ENCODE measurements at regions not wholly inside any gene's neighbourhood (a gene's known extent, or its start where the extent isn't known, plus 50 kb on each side); places are given as distances from the start of the nearest gene placed in this dataset.

- H3K4me3 ChIP-seq: no peak overlapping the region
- H3K27me3 ChIP-seq (ENCODE audit: low read depth): no peaks in the 10 kb centered on the region
- H3K36me3 ChIP-seq (replicated peaks): no peaks in the 10 kb centered on the region
- no peaks in the 10 kb centered on the region for H3K9me3 ChIP-seq
- in situ Hi-C loops (cut with MboI; ENCODE audit: low sequenced_read_pairs): no loop called here
- no peak for DNase-seq (ENCODE audit: low spot score in 2 of 2)
- H3K4me1 ChIP-seq: no peaks in the 10 kb centered on the region
Observed at GRCh38 chr3:176739159-176739558, 458.1 kb downstream of the TBL1XR1 start.

- no peaks in the 10 kb centered on the region for H3K9me3 ChIP-seq
- H3K4me1 ChIP-seq: no peaks in the 10 kb centered on the region
- no peak overlapping the region for H3K4me3 ChIP-seq
- DNase-seq (ENCODE audit: low spot score in 2 of 2): no peak
- in situ Hi-C loops (cut with MboI; ENCODE audit: low sequenced_read_pairs): no loop called here
- no peaks in the 10 kb centered on the region for H3K27me3 ChIP-seq (ENCODE audit: low read depth)
- H3K36me3 ChIP-seq (replicated peaks): no peaks in the 10 kb centered on the region
Observed at GRCh38 chr3:176737480-176738110, 459.7 kb downstream of the TBL1XR1 start.

GRCh38 chr3:176734146-176734545 is 463.1 kb downstream of the TBL1XR1 start:
- Histone ChIP-seq H3K4me1 (no peaks in the 10 kb centered on the region), H3K36me3 (replicated peaks) (no peaks in the 10 kb centered on the region), H3K27me3 (ENCODE audit: low read depth) (no peaks in the 10 kb centered on the region), H3K9me3 (no peaks in the 10 kb centered on the region), H3K4me3 (no peak overlapping the region)
- in situ Hi-C loops (cut with MboI; ENCODE audit: low sequenced_read_pairs): no loop called here
- no peak for DNase-seq (ENCODE audit: low spot score in 2 of 2)

GRCh38 chr3:176724394-176724759 is 472.9 kb downstream of the TBL1XR1 start:
- no peak for DNase-seq (ENCODE audit: low spot score in 2 of 2)
- no peaks in the 10 kb centered on the region for H3K9me3 ChIP-seq
- no peaks in the 10 kb centered on the region for H3K4me1 ChIP-seq
- in situ Hi-C loops (cut with MboI; ENCODE audit: low sequenced_read_pairs): no loop called here
- no peak overlapping the region for H3K4me3 ChIP-seq
- no peaks in the 10 kb centered on the region for H3K36me3 ChIP-seq (replicated peaks)
- no peaks in the 10 kb centered on the region for H3K27me3 ChIP-seq (ENCODE audit: low read depth)

GRCh38 chr3:176723758-176724393 is 473.4 kb downstream of the TBL1XR1 start:
- H3K9me3 ChIP-seq: no peaks in the 10 kb centered on the region
- no peak for DNase-seq (ENCODE audit: low spot score in 2 of 2)
- no peaks in the 10 kb centered on the region for H3K36me3 ChIP-seq (replicated peaks)
- no peak overlapping the region for H3K4me3 ChIP-seq
- H3K27me3 ChIP-seq (ENCODE audit: low read depth): no peaks in the 10 kb centered on the region
- H3K4me1 ChIP-seq: no peaks in the 10 kb centered on the region
- in situ Hi-C loops (cut with MboI; ENCODE audit: low sequenced_read_pairs): no loop called here

- in situ Hi-C loops (cut with MboI; ENCODE audit: low sequenced_read_pairs): no loop called here
- H3K4me3 ChIP-seq: no peak overlapping the region
- no peaks in the 10 kb centered on the region for H3K36me3 ChIP-seq (replicated peaks)
- DNase-seq (ENCODE audit: low spot score in 2 of 2): no peak
- no peaks in the 10 kb centered on the region for H3K27me3 ChIP-seq (ENCODE audit: low read depth)
- no peaks in the 10 kb centered on the region for H3K4me1 ChIP-seq
- no peaks in the 10 kb centered on the region for H3K9me3 ChIP-seq
Observed at GRCh38 chr3:176714034-176714433, 483.2 kb downstream of the TBL1XR1 start.

GRCh38 chr3:176712191-176712590 is 485.1 kb downstream of the TBL1XR1 start:
- Histone ChIP-seq H3K36me3 (replicated peaks) (no peaks in the 10 kb centered on the region), H3K4me1 (no peaks in the 10 kb centered on the region), H3K4me3 (no peak overlapping the region), H3K27me3 (ENCODE audit: low read depth) (no peaks in the 10 kb centered on the region), H3K9me3 (no peaks in the 10 kb centered on the region)
- DNase-seq (ENCODE audit: low spot score in 2 of 2): no peak
- in situ Hi-C loops (cut with MboI; ENCODE audit: low sequenced_read_pairs): no loop called here

GRCh38 chr3:176699288-176699687 is 498.0 kb downstream of the TBL1XR1 start:
- Histone ChIP-seq H3K27me3 (ENCODE audit: low read depth) (peaks cover 6% of the 10 kb centered on the region; the same call in 1 of the 2 replicates), H3K36me3 (replicated peaks) (no peaks in the 10 kb centered on the region), H3K9me3 (no peaks in the 10 kb centered on the region), H3K4me1 (no peaks in the 10 kb centered on the region), H3K4me3 (no peak overlapping the region)
- DNase-seq (ENCODE audit: low spot score in 2 of 2): no peak
- in situ Hi-C loops (cut with MboI; ENCODE audit: low sequenced_read_pairs): no loop called here

GRCh38 chr3:176697284-176697889 is 499.9 kb downstream of the TBL1XR1 start:
- DNase-seq (ENCODE audit: low spot score in 2 of 2): no peak
- Histone ChIP-seq H3K4me3 (no peak overlapping the region), H3K27me3 (ENCODE audit: low read depth) (0 out of 2 replicates have a peak, but pooled peaks cover 4% of the 10 kb centered on the region), H3K9me3 (no peaks in the 10 kb centered on the region), H3K4me1 (no peaks in the 10 kb centered on the region), H3K36me3 (replicated peaks) (no peaks in the 10 kb centered on the region)
- in situ Hi-C loops (cut with MboI; ENCODE audit: low sequenced_read_pairs): no loop called here

- H3K36me3 ChIP-seq (replicated peaks): no peaks in the 10 kb centered on the region
- in situ Hi-C loops (cut with MboI; ENCODE audit: low sequenced_read_pairs): no loop called here
Observed at GRCh38 chr3:176696816-176697215, 500.5 kb downstream of the TBL1XR1 start.

GRCh38 chr3:176692966-176693785 is 504.1 kb downstream of the TBL1XR1 start:
- no peaks in the 10 kb centered on the region for H3K4me1 ChIP-seq
- in situ Hi-C loops (cut with MboI; ENCODE audit: low sequenced_read_pairs): no loop called here
- H3K9me3 ChIP-seq: no peaks in the 10 kb centered on the region
- no peaks in the 10 kb centered on the region for H3K27me3 ChIP-seq (ENCODE audit: low read depth)
- H3K36me3 ChIP-seq (replicated peaks): no peaks in the 10 kb centered on the region
- H3K4me3 ChIP-seq: no peak overlapping the region
- DNase-seq (ENCODE audit: low spot score in 2 of 2): no peak

More at GRCh38 chr3:176696816-176697215, 500.5 kb downstream of the TBL1XR1 start:
- no peak for DNase-seq (ENCODE audit: low spot score in 2 of 2)
- H3K9me3 ChIP-seq: no peaks in the 10 kb centered on the region
- 0 out of 2 replicates have a peak, but pooled peaks cover 4% of the 10 kb centered on the region for H3K27me3 ChIP-seq (ENCODE audit: low read depth)
- H3K4me3 ChIP-seq: no peak overlapping the region
- no peaks in the 10 kb centered on the region for H3K4me1 ChIP-seq

GRCh38 chr3:176692199-176692965 is 504.9 kb downstream of the TBL1XR1 start:
- Histone ChIP-seq H3K27me3 (ENCODE audit: low read depth) (no peaks in the 10 kb centered on the region), H3K36me3 (replicated peaks) (no peaks in the 10 kb centered on the region), H3K9me3 (no peaks in the 10 kb centered on the region), H3K4me1 (no peaks in the 10 kb centered on the region), H3K4me3 (no peak overlapping the region)
- in situ Hi-C loops (cut with MboI; ENCODE audit: low sequenced_read_pairs): no loop called here
- no peak for DNase-seq (ENCODE audit: low spot score in 2 of 2)

GRCh38 chr3:176690083-176690869 is 507.0 kb downstream of the TBL1XR1 start:
- H3K9me3 ChIP-seq: no peaks in the 10 kb centered on the region
- in situ Hi-C loops (cut with MboI; ENCODE audit: low sequenced_read_pairs): no loop called here
- no peak for DNase-seq (ENCODE audit: low spot score in 2 of 2)
- H3K4me1 ChIP-seq: no peaks in the 10 kb centered on the region
- H3K36me3 ChIP-seq (replicated peaks): no peaks in the 10 kb centered on the region
- no peaks in the 10 kb centered on the region for H3K27me3 ChIP-seq (ENCODE audit: low read depth)
- H3K4me3 ChIP-seq: no peak overlapping the region

Data from HAP-1 (cell line).